Erythroblast (primary cell): ENCODE measurements at regions not wholly inside any gene's neighbourhood (a gene's known extent, or its start where the extent isn't known, plus 50 kb on each side); places are given as distances from the start of the nearest gene placed in this dataset.

ENCODE experiments used
- GATA1 ChIP-seq: IDR thresholded peaks from 2 replicates; pipeline ENCODE4 v1.6.1; 2011; ENCODE audit warnings: low read depth, mild to moderate bottlenecking, control low read depth, low read length, moderate library complexity
- POLR2A ChIP-seq: IDR thresholded peaks from 2 replicates; pipeline ENCODE4 v1.6.1; 2011; ENCODE audit warnings: mild to moderate bottlenecking, low read length

DNA sequence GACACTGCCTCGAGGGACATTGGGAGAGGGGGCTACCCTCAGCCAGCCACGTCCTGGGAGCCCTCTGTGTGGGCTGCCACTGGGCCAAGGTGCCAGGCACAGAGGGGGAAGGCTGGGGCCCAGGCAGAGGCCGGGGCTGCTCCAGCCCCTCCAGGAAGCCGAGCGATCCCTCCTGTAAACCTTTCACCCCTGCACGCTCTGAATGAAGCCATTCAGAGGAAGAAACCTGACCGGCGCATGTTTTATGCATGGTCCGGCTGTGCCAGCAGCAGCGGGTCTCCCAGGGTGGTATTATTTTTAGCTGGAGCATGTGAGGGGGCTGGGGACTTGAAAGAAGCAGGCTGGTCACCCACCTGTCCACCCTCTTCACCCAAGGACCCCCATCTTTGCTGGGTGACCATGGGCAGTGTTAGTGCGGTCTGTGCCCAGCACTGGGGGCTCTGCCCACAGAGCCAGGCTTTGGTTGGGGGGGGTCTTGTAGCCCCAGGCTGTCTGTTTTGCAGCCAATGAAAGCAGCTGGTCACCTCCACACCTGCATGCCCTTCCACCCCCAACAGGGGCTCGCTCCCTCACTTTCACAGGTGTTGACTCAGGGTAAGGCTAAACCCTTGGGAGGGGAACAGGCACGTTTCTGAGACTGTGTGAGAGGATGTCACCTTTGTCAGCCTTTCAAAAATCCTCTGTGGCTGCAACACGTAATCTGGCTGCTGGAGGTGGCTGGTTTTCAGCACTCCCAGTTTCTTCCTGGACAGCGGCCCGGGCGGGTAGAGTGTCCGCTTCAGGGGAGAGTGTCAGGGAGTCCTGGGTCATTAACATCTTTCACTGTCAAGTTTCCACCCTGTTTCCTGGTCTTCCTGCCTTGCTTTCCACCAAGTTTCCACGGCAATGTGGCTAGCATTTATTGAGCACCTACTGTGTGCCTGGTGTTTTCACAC, 77.1 kb upstream of the BRD7 start:
- no peak for TF ChIP-seq POLR2A
- TF ChIP-seq GATA1: no peak
